ENCODE measurements at regions not wholly inside any gene's neighbourhood (a gene's known extent, or its start where the extent isn't known, plus 50 kb on each side); places are given as distances from the start of the nearest gene placed in this dataset.

- H3K4me1 ChIP-seq (ENCODE audit: control insufficient read depth, insufficient read depth, low read length), result peaks cover 47% of the 10 kb centered on the region
- H3K27me3 ChIP-seq (ENCODE audit: control insufficient read depth, insufficient read depth, low read length), result peaks cover 2% of the 10 kb centered on the region
- no peaks in the 10 kb centered on the region for H3K9me3 ChIP-seq (ENCODE audit: control insufficient read depth, insufficient read depth, low read length)
- no peak overlapping the region for H3K27ac ChIP-seq (ENCODE audit: low read depth, low read length)
- no peaks in the 10 kb centered on the region for H3K36me3 ChIP-seq (ENCODE audit: control insufficient read depth, insufficient read depth, low read length)
- no peak overlapping the region for H3K4me3 ChIP-seq (ENCODE audit: low read depth, low read length)
- DNase-seq (ENCODE audit: low read depth in 4 of 6, low spot score in 6 of 6), result no peak
- WGBS (ENCODE audit: insufficient coverage), result 80% methylated on average over 3 of the region's 5 CpGs
These were observed 91.9 kb upstream of the ACTRT2 start for GRCh38 chr1:2929335-2929734.

GRCh38 chr1:2930016-2930815, 91.1 kb upstream of the ACTRT2 start:
- Histone ChIP-seq H3K9me3 (ENCODE audit: control insufficient read depth, insufficient read depth, low read length) (no peaks in the 10 kb centered on the region), H3K36me3 (ENCODE audit: control insufficient read depth, insufficient read depth, low read length) (no peaks in the 10 kb centered on the region), H3K4me3 (ENCODE audit: low read depth, low read length) (no peak overlapping the region), H3K27ac (ENCODE audit: low read depth, low read length) (no peak overlapping the region), H3K4me1 (ENCODE audit: control insufficient read depth, insufficient read depth, low read length) (peaks cover 49% of the 10 kb centered on the region), H3K27me3 (ENCODE audit: control insufficient read depth, insufficient read depth, low read length) (peaks cover 2% of the 10 kb centered on the region)
- no peak for DNase-seq (ENCODE audit: low read depth in 4 of 6, low spot score in 6 of 6)
- WGBS (ENCODE audit: insufficient coverage), result 80% methylated on average over 33 of the region's 41 CpGs

GRCh38 chr1:2930913-2931723, 90.1 kb upstream of the ACTRT2 start:
- H3K4me3 ChIP-seq (ENCODE audit: low read depth, low read length), result no peak overlapping the region
- H3K36me3 ChIP-seq (ENCODE audit: control insufficient read depth, insufficient read depth, low read length), result no peaks in the 10 kb centered on the region
- 80% methylated on average over 36 of the region's 36 CpGs for WGBS (ENCODE audit: insufficient coverage)
- H3K27me3 ChIP-seq (ENCODE audit: control insufficient read depth, insufficient read depth, low read length), result peaks cover 2% of the 10 kb centered on the region
- no peak for DNase-seq (ENCODE audit: low read depth in 4 of 6, low spot score in 6 of 6)
- no peaks in the 10 kb centered on the region for H3K9me3 ChIP-seq (ENCODE audit: control insufficient read depth, insufficient read depth, low read length)
- no peak overlapping the region for H3K27ac ChIP-seq (ENCODE audit: low read depth, low read length)
- H3K4me1 ChIP-seq (ENCODE audit: control insufficient read depth, insufficient read depth, low read length), result peaks cover 47% of the 10 kb centered on the region

- peaks cover 2% of the 10 kb centered on the region for H3K27me3 ChIP-seq (ENCODE audit: control insufficient read depth, insufficient read depth, low read length)
- peaks cover 40% of the 10 kb centered on the region for H3K4me1 ChIP-seq (ENCODE audit: control insufficient read depth, insufficient read depth, low read length)
- WGBS (ENCODE audit: insufficient coverage), result 90% methylated on average over 18 of the region's 18 CpGs
These were observed 89.4 kb upstream of the ACTRT2 start for GRCh38 chr1:2931724-2932401.

GRCh38 chr1:2932671-2933350, 88.5 kb upstream of the ACTRT2 start:
- Histone ChIP-seq H3K9me3 (ENCODE audit: control insufficient read depth, insufficient read depth, low read length) (no peaks in the 10 kb centered on the region), H3K4me1 (ENCODE audit: control insufficient read depth, insufficient read depth, low read length) (peaks cover 34% of the 10 kb centered on the region), H3K27ac (ENCODE audit: low read depth, low read length) (no peak overlapping the region), H3K36me3 (ENCODE audit: control insufficient read depth, insufficient read depth, low read length) (no peaks in the 10 kb centered on the region), H3K27me3 (ENCODE audit: control insufficient read depth, insufficient read depth, low read length) (peaks cover 2% of the 10 kb centered on the region), H3K4me3 (ENCODE audit: low read depth, low read length) (no peak overlapping the region)
- 81% methylated on average over 20 of the region's 29 CpGs for WGBS (ENCODE audit: insufficient coverage)
- no peak for DNase-seq (ENCODE audit: low read depth in 4 of 6, low spot score in 6 of 6)

More at GRCh38 chr1:2931724-2932401, 89.4 kb upstream of the ACTRT2 start:
- H3K36me3 ChIP-seq (ENCODE audit: control insufficient read depth, insufficient read depth, low read length), result no peaks in the 10 kb centered on the region
- DNase-seq (ENCODE audit: low read depth in 4 of 6, low spot score in 6 of 6), result no peak
- no peak overlapping the region for H3K27ac ChIP-seq (ENCODE audit: low read depth, low read length)
- H3K9me3 ChIP-seq (ENCODE audit: control insufficient read depth, insufficient read depth, low read length), result no peaks in the 10 kb centered on the region
- H3K4me3 ChIP-seq (ENCODE audit: low read depth, low read length), result no peak overlapping the region

GRCh38 chr1:2933431-2934155, 87.7 kb upstream of the ACTRT2 start:
- H3K27ac ChIP-seq (ENCODE audit: low read depth, low read length), result no peak overlapping the region
- H3K4me3 ChIP-seq (ENCODE audit: low read depth, low read length), result no peak overlapping the region
- peaks cover 2% of the 10 kb centered on the region for H3K27me3 ChIP-seq (ENCODE audit: control insufficient read depth, insufficient read depth, low read length)
- H3K4me1 ChIP-seq (ENCODE audit: control insufficient read depth, insufficient read depth, low read length), result peaks cover 27% of the 10 kb centered on the region
- WGBS (ENCODE audit: insufficient coverage), result 88% methylated on average over 27 of the region's 28 CpGs
- H3K9me3 ChIP-seq (ENCODE audit: control insufficient read depth, insufficient read depth, low read length), result no peaks in the 10 kb centered on the region
- H3K36me3 ChIP-seq (ENCODE audit: control insufficient read depth, insufficient read depth, low read length), result no peaks in the 10 kb centered on the region
- no peak for DNase-seq (ENCODE audit: low read depth in 4 of 6, low spot score in 6 of 6)

- Histone ChIP-seq H3K27me3 (ENCODE audit: control insufficient read depth, insufficient read depth, low read length) (peaks cover 2% of the 10 kb centered on the region), H3K4me3 (ENCODE audit: low read depth, low read length) (no peak overlapping the region), H3K36me3 (ENCODE audit: control insufficient read depth, insufficient read depth, low read length) (no peaks in the 10 kb centered on the region), H3K9me3 (ENCODE audit: control insufficient read depth, insufficient read depth, low read length) (no peaks in the 10 kb centered on the region), H3K4me1 (ENCODE audit: control insufficient read depth, insufficient read depth, low read length) (peaks cover 21% of the 10 kb centered on the region), H3K27ac (ENCODE audit: low read depth, low read length) (no peak overlapping the region)
- no peak for DNase-seq (ENCODE audit: low read depth in 4 of 6, low spot score in 6 of 6)
- 97% methylated on average over 20 of the region's 20 CpGs for WGBS (ENCODE audit: insufficient coverage)
These were observed 87.1 kb upstream of the ACTRT2 start for GRCh38 chr1:2934156-2934540.

- Histone ChIP-seq H3K36me3 (ENCODE audit: control insufficient read depth, insufficient read depth, low read length) (no peaks in the 10 kb centered on the region), H3K4me1 (ENCODE audit: control insufficient read depth, insufficient read depth, low read length) (peaks cover 18% of the 10 kb centered on the region), H3K9me3 (ENCODE audit: control insufficient read depth, insufficient read depth, low read length) (no peaks in the 10 kb centered on the region), H3K27me3 (ENCODE audit: control insufficient read depth, insufficient read depth, low read length) (no peaks in the 10 kb centered on the region), H3K27ac (ENCODE audit: low read depth, low read length) (no peak overlapping the region), H3K4me3 (ENCODE audit: low read depth, low read length) (no peak overlapping the region)
- WGBS (ENCODE audit: insufficient coverage), result 88% methylated on average over 14 of the region's 16 CpGs
- DNase-seq (ENCODE audit: low read depth in 4 of 6, low spot score in 6 of 6), result no peak
These were observed 86.6 kb upstream of the ACTRT2 start for GRCh38 chr1:2934642-2935081.

- peaks cover 18% of the 10 kb centered on the region for H3K4me1 ChIP-seq (ENCODE audit: control insufficient read depth, insufficient read depth, low read length)
- H3K4me3 ChIP-seq (ENCODE audit: low read depth, low read length), result no peak overlapping the region
- H3K27me3 ChIP-seq (ENCODE audit: control insufficient read depth, insufficient read depth, low read length), result no peaks in the 10 kb centered on the region
- no peak overlapping the region for H3K27ac ChIP-seq (ENCODE audit: low read depth, low read length)
- DNase-seq (ENCODE audit: low read depth in 4 of 6, low spot score in 6 of 6), result no peak
- no peaks in the 10 kb centered on the region for H3K9me3 ChIP-seq (ENCODE audit: control insufficient read depth, insufficient read depth, low read length)
- WGBS (ENCODE audit: insufficient coverage), result 83% methylated on average over 5 of the region's 5 CpGs
- no peaks in the 10 kb centered on the region for H3K36me3 ChIP-seq (ENCODE audit: control insufficient read depth, insufficient read depth, low read length)
These were observed 86.1 kb upstream of the ACTRT2 start for GRCh38 chr1:2935184-2935583.
